HL-60 (cell line): ENCODE measurements at regions not wholly inside any gene's neighbourhood (a gene's known extent, or its start where the extent isn't known, plus 50 kb on each side); places are given as distances from the start of the nearest gene placed in this dataset.

Source experiments
- CTCF ChIP-seq: IDR thresholded peaks from one replicate; pipeline ENCODE4 v1.5.1; 2011; ENCODE audit warnings: low read length, control low read depth, inconsistent platforms; ENCODE audit not compliant: insufficient read depth
- GABPA ChIP-seq: IDR thresholded peaks from 2 replicates; pipeline ENCODE4 v1.6.1; 2012; ENCODE audit warnings: low read depth
- POLR2AphosphoS5 ChIP-seq: IDR thresholded peaks from 2 replicates; pipeline ENCODE4 v1.6.1; 2012; ENCODE audit warnings: low read depth

- TF ChIP-seq CTCF (no peak), POLR2AphosphoS5 (no peak), GABPA (no peak)
These were observed 262.0 kb upstream of the TRPM3 start for GRCh38 chr9:71383308-71383940.
